ENCODE measurements at regions not wholly inside any gene's neighbourhood (a gene's known extent, or its start where the extent isn't known, plus 50 kb on each side); places are given as distances from the start of the nearest gene placed in this dataset.
A peak's percentile ranks its signal among the peaks of the same experiment; 100 is the strongest.
"Not testable (repeated sequence)": the region's sequence is repeated elsewhere in the genome, so short reads cannot be mapped to it uniquely, and the experiment has no call there.

- peak; percentile 58 for DNase-seq (ENCODE audit: low read depth)
These were observed 255.7 kb downstream of the GJA1 start for GRCh38 chr6:121691126-121691551.

- peak; percentile 59 for DNase-seq (ENCODE audit: low read depth)
These were observed 258.9 kb downstream of the GJA1 start for GRCh38 chr6:121694389-121694788.

- peak; percentile 58 for DNase-seq (ENCODE audit: low read depth)
These were observed 259.4 kb downstream of the GJA1 start for GRCh38 chr6:121694801-121695251.

- DNase-seq (ENCODE audit: low read depth), result peak; percentile 11
These were observed 259.9 kb downstream of the GJA1 start for GRCh38 chr6:121695329-121695728.

GRCh38 chr6:121697921-121698320 is 262.5 kb downstream of the GJA1 start:
- no peak for DNase-seq (ENCODE audit: low read depth)

GRCh38 chr6:121698617-121699016 is 263.2 kb downstream of the GJA1 start:
- DNase-seq (ENCODE audit: low read depth), result no peak

- DNase-seq (ENCODE audit: low read depth), result not testable (repeated sequence)
These were observed 267.7 kb downstream of the GJA1 start for GRCh38 chr6:121703129-121703528.

- DNase-seq (ENCODE audit: low read depth), result peak; percentile 30
These were observed 276.0 kb downstream of the GJA1 start for GRCh38 chr6:121711472-121711871.

GRCh38 chr6:121717686-121718085 is 282.2 kb downstream of the GJA1 start:
- no peak for DNase-seq (ENCODE audit: low read depth)

GRCh38 chr6:121720867-121721266 is 285.4 kb downstream of the GJA1 start:
- not testable (repeated sequence) for DNase-seq (ENCODE audit: low read depth)

- no peak for DNase-seq (ENCODE audit: low read depth)
These were observed 288.2 kb downstream of the GJA1 start for GRCh38 chr6:121723623-121724022.

- no peak for DNase-seq (ENCODE audit: low read depth)
These were observed 289.1 kb downstream of the GJA1 start for GRCh38 chr6:121724576-121724975.

GRCh38 chr6:121726596-121726995 is 291.1 kb downstream of the GJA1 start:
- DNase-seq (ENCODE audit: low read depth), result no peak

- DNase-seq (ENCODE audit: low read depth), result no peak
These were observed 295.2 kb downstream of the GJA1 start for GRCh38 chr6:121730616-121731015.

GRCh38 chr6:121731381-121731780 is 295.9 kb downstream of the GJA1 start:
- no peak for DNase-seq (ENCODE audit: low read depth)

GRCh38 chr6:121732641-121733040 is 297.2 kb downstream of the GJA1 start:
- peak; percentile 18 for DNase-seq (ENCODE audit: low read depth)

GRCh38 chr6:121733234-121733633 is 297.8 kb downstream of the GJA1 start:
- DNase-seq (ENCODE audit: low read depth), result peak; percentile 37

- DNase-seq (ENCODE audit: low read depth), result not testable (repeated sequence)
These were observed 304.7 kb downstream of the GJA1 start for GRCh38 chr6:121740188-121740587.

- no peak for DNase-seq (ENCODE audit: low read depth)
These were observed 308.2 kb downstream of the GJA1 start for GRCh38 chr6:121743691-121744090.

GRCh38 chr6:121748376-121748775 is 312.9 kb downstream of the GJA1 start:
- no peak for DNase-seq (ENCODE audit: low read depth)

GRCh38 chr6:121748850-121749249 is 313.4 kb downstream of the GJA1 start:
- no peak for DNase-seq (ENCODE audit: low read depth)

- DNase-seq (ENCODE audit: low read depth), result no peak
These were observed 320.0 kb downstream of the GJA1 start for GRCh38 chr6:121755485-121755884.

- no peak for DNase-seq (ENCODE audit: low read depth)
These were observed 321.2 kb downstream of the GJA1 start for GRCh38 chr6:121756666-121757065.

- no peak for DNase-seq (ENCODE audit: low read depth)
These were observed 323.9 kb downstream of the GJA1 start for GRCh38 chr6:121759370-121759769.

- no peak for DNase-seq (ENCODE audit: low read depth)
These were observed 324.7 kb downstream of the GJA1 start for GRCh38 chr6:121760191-121760590.
